ENCODE measurements at regions not wholly inside any gene's neighbourhood (a gene's known extent, or its start where the extent isn't known, plus 50 kb on each side); places are given as distances from the start of the nearest gene placed in this dataset.
"Not testable (repeated sequence)": the region's sequence is repeated elsewhere in the genome, so short reads cannot be mapped to it uniquely, and the experiment has no call there.

DNA sequence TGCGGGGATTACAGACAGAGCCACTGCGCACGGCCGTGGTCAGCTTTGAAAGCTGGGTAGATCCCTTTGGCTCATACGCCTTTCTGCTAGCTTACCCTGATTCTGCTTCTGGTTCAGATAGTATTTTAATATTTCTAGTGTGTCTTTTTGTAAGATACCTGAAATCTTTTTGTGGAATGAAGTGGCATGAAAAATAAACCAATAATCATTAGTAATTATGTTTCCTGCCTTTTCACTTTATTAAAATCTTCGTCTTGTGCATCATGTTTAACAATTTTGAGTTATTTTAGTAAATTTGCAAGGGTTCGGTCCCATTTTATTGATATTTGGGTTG is 82.5 kb upstream of the TNK2 start:
- Mint-ChIP-seq H3K4me3 (peak overlapping the region; percentile 75 to 94 (median 82)), H3K27ac (peak overlapping the region; percentile 71 to 93 (median 83)), H3K4me1 (peaks cover 0 to 15% (median 5%) of the 10 kb centered on the region in 7 donors)
- DNase-seq; H3K4me1 ChIP-seq (ENCODE audit: control insufficient read depth in 2 of 2, insufficient read depth in 2 of 2, low read length in 2 of 2); ATAC-seq; H3K9me3 Mint-ChIP-seq; POLR2A ChIA-PET; H3K36me3 ChIP-seq (ENCODE audit: control insufficient read depth in 2 of 3, insufficient read depth in 3 of 3, low read length in 3 of 3); CTCF ChIA-PET; H3K9me3 ChIP-seq (ENCODE audit: control insufficient read depth in 2 of 3, low read length in 3 of 3); H3K27me3 ChIP-seq (ENCODE audit: control insufficient read depth in 2 of 2, insufficient read depth in 2 of 2, low read length in 2 of 2); H3K36me3 Mint-ChIP-seq; H3K27me3 Mint-ChIP-seq: not testable (repeated sequence)
- Histone ChIP-seq H3K4me3 (ENCODE audit: low read length) (peak overlapping the region; percentile 78), H3K27ac (ENCODE audit: low read depth, low read length) (peak overlapping the region; percentile 84)
- intact Hi-C loops (cut with micrococcal nuclease) = loop anchor here in 1 of 2 donors (5.0 to 10.0 kb wide), 2 partner anchors 74 to 136 kb away; no protein-coding TSS in a partner anchor

GRCh38 chr3:195989921-195990840 is 81.8 kb upstream of the TNK2 start:
- Mint-ChIP-seq H3K27ac (peak overlapping the region; percentile 71 to 93 (median 83)), H3K4me3 (peak overlapping the region; percentile 75 to 94 (median 82)), H3K4me1 (peaks cover 0 to 15% (median 5%) of the 10 kb centered on the region in 7 donors)
- CTCF ChIA-PET; H3K36me3 ChIP-seq (ENCODE audit: control insufficient read depth in 2 of 3, insufficient read depth in 3 of 3, low read length in 3 of 3); H3K9me3 Mint-ChIP-seq; H3K27me3 ChIP-seq (ENCODE audit: control insufficient read depth in 2 of 2, insufficient read depth in 2 of 2, low read length in 2 of 2); H3K9me3 ChIP-seq (ENCODE audit: control insufficient read depth in 2 of 3, low read length in 3 of 3); H3K27me3 Mint-ChIP-seq; POLR2A ChIA-PET; H3K36me3 Mint-ChIP-seq; H3K4me1 ChIP-seq (ENCODE audit: control insufficient read depth in 2 of 2, insufficient read depth in 2 of 2, low read length in 2 of 2): not testable (repeated sequence)
- Histone ChIP-seq H3K27ac (ENCODE audit: low read depth, low read length) (peak overlapping the region; percentile 84), H3K4me3 (ENCODE audit: low read length) (peak overlapping the region; percentile 78)
- intact Hi-C loops (cut with micrococcal nuclease) = loop anchor here in 1 of 2 donors (5.0 to 10.0 kb wide), 2 partner anchors 73 to 135 kb away; no protein-coding TSS in a partner anchor
- peak; percentile 93 for ATAC-seq
- DNase-seq = peak; percentile 76 to 99 (median 90)

DNA sequence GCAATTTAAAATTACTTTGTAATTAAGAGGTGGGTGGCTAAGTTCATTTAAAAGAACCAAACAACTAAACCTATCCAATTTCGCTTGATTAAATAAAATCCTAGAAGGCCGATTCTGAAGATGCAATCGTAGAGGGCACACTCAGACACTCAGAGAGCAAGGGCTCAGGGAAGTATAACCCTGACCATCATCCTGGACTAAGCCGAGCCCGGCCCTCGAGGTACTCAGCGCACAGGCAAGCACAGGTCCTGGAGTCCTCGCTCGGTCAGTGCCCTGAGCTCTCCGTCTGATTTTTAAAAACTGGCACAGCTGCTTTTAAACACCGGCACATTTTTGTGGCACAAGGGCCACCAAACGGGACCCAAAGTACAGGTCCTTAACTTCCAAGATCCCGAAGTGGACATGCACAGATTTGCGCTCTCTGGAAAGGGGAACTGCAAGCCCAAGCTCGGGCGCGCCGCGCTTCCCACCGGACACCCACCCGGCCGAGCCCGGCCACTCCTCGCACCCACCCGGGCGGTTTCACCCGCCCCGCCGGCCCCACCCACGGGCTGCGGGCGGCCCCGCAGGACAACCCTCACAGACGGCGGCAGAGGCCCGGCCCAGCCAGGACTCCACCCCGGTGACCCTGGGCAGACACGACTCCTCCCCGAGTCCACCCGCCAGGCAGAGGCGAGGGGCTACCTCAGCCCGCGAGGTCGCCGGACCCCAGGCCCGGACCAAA is 81.0 kb upstream of the TNK2 start:
- Mint-ChIP-seq H3K4me1 (peaks cover 0 to 15% (median 5%) of the 10 kb centered on the region in 7 donors), H3K4me3 (peak overlapping the region in 8 of 10 donors; percentile 29 to 60 (median 53))
- DNase-seq (peak in 5 of 9 donors; percentile 4 to 64 (median 25)), ATAC-seq (peak; percentile 60)
- H3K27ac Mint-ChIP-seq; H3K27me3 ChIP-seq (ENCODE audit: control insufficient read depth in 2 of 2, insufficient read depth in 2 of 2, low read length in 2 of 2); H3K4me1 ChIP-seq (ENCODE audit: control insufficient read depth in 2 of 2, insufficient read depth in 2 of 2, low read length in 2 of 2); H3K36me3 Mint-ChIP-seq; CTCF ChIA-PET; POLR2A ChIA-PET; H3K9me3 ChIP-seq (ENCODE audit: control insufficient read depth in 2 of 3, low read length in 3 of 3); intact Hi-C loops (cut with micrococcal nuclease); H3K9me3 Mint-ChIP-seq; H3K4me3 ChIP-seq (ENCODE audit: low read length); H3K36me3 ChIP-seq (ENCODE audit: control insufficient read depth in 2 of 3, insufficient read depth in 3 of 3, low read length in 3 of 3); H3K27me3 Mint-ChIP-seq: not testable (repeated sequence)
- peak overlapping the region; percentile 84 for H3K27ac ChIP-seq (ENCODE audit: low read depth, low read length)

- H3K27me3 Mint-ChIP-seq; H3K4me3 ChIP-seq (ENCODE audit: low read length); DNase-seq; intact Hi-C loops (cut with micrococcal nuclease); H3K9me3 Mint-ChIP-seq; H3K27ac ChIP-seq (ENCODE audit: low read depth, low read length); H3K36me3 Mint-ChIP-seq; H3K4me1 ChIP-seq (ENCODE audit: control insufficient read depth in 2 of 2, insufficient read depth in 2 of 2, low read length in 2 of 2); POLR2A ChIA-PET; CTCF ChIA-PET; H3K36me3 ChIP-seq (ENCODE audit: control insufficient read depth in 2 of 3, insufficient read depth in 3 of 3, low read length in 3 of 3); ATAC-seq; H3K27me3 ChIP-seq (ENCODE audit: control insufficient read depth in 2 of 2, insufficient read depth in 2 of 2, low read length in 2 of 2); H3K9me3 ChIP-seq (ENCODE audit: control insufficient read depth in 2 of 3, low read length in 3 of 3): not testable (repeated sequence)
- Mint-ChIP-seq H3K4me3 (peak overlapping the region in 9 of 10 donors; percentile 29 to 60 (median 53)), H3K27ac (peak overlapping the region in 1 of 9 donors; percentile 14), H3K4me1 (peaks cover 0 to 15% (median 5%) of the 10 kb centered on the region in 7 donors)
These were observed 80.4 kb upstream of the TNK2 start for GRCh38 chr3:195988764-195989163.

- H3K27me3 Mint-ChIP-seq; H3K27ac ChIP-seq (ENCODE audit: low read depth, low read length); H3K4me3 Mint-ChIP-seq; CTCF ChIA-PET; POLR2A ChIA-PET; H3K9me3 Mint-ChIP-seq; H3K4me3 ChIP-seq (ENCODE audit: low read length); H3K4me1 ChIP-seq (ENCODE audit: control insufficient read depth in 2 of 2, insufficient read depth in 2 of 2, low read length in 2 of 2); ATAC-seq; H3K9me3 ChIP-seq (ENCODE audit: control insufficient read depth in 2 of 3, low read length in 3 of 3); DNase-seq; intact Hi-C loops (cut with micrococcal nuclease); H3K27ac Mint-ChIP-seq; H3K27me3 ChIP-seq (ENCODE audit: control insufficient read depth in 2 of 2, insufficient read depth in 2 of 2, low read length in 2 of 2): not testable (repeated sequence)
- H3K36me3 ChIP-seq (ENCODE audit: control insufficient read depth in 2 of 3, insufficient read depth in 3 of 3, low read length in 3 of 3) = peaks cover 0 to 13% (median 0%) of the 10 kb centered on the region in 3 experiments
- peaks cover 0 to 15% (median 5%) of the 10 kb centered on the region in 7 donors for H3K4me1 Mint-ChIP-seq
- H3K36me3 Mint-ChIP-seq = peaks cover 0 to 11% (median 7%) of the 10 kb centered on the region in 5 donors
These were observed 78.7 kb upstream of the TNK2 start for GRCh38 chr3:195987001-195987400.

DNA sequence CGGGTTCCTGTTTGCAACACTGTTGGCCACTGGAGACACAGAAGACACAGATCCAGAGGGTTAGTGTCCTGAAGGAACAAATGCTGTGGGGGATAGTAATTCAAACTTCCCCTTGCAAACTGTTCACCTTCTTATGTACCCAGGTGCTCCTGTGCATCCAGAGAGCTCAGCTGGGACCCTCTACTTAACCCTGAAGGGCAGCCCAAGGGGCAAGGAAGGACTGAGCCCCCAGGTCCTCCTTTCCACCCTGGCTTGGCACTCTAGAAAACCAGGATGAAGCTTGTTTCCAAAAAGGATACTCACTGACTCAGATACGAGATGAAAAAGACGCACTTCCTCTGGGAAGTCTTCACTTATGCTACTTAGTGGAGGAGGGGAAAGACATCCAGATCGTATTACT is 78.2 kb upstream of the TNK2 start:
- H3K27me3 ChIP-seq (ENCODE audit: control insufficient read depth in 2 of 2, insufficient read depth in 2 of 2, low read length in 2 of 2); intact Hi-C loops (cut with micrococcal nuclease); DNase-seq; POLR2A ChIA-PET; H3K27ac Mint-ChIP-seq; H3K4me3 ChIP-seq (ENCODE audit: low read length); CTCF ChIA-PET; H3K9me3 ChIP-seq (ENCODE audit: control insufficient read depth in 2 of 3, low read length in 3 of 3); H3K9me3 Mint-ChIP-seq; ATAC-seq; H3K27ac ChIP-seq (ENCODE audit: low read depth, low read length); H3K4me3 Mint-ChIP-seq; H3K27me3 Mint-ChIP-seq; H3K4me1 ChIP-seq (ENCODE audit: control insufficient read depth in 2 of 2, insufficient read depth in 2 of 2, low read length in 2 of 2): not testable (repeated sequence)
- Mint-ChIP-seq H3K36me3 (peaks cover 0 to 11% (median 7%) of the 10 kb centered on the region in 5 donors), H3K4me1 (peaks cover 0 to 15% (median 5%) of the 10 kb centered on the region in 7 donors)
- peaks cover 0 to 13% (median 0%) of the 10 kb centered on the region in 3 experiments for H3K36me3 ChIP-seq (ENCODE audit: control insufficient read depth in 2 of 3, insufficient read depth in 3 of 3, low read length in 3 of 3)
